Duodenal mucosa (tissue), 2 donors: ENCODE measurements at regions not wholly inside any gene's neighbourhood (a gene's known extent, or its start where the extent isn't known, plus 50 kb on each side); places are given as distances from the start of the nearest gene placed in this dataset.

Experiments used
- H3K27ac ChIP-seq: one replicate; pipeline ENCODE4 v1.7.0; 2013; ENCODE audit warnings: low read depth, low read length
- H3K27me3 ChIP-seq, 2 donors: one replicate each; pipeline ENCODE4 v1.7.0; 2013; ENCODE audit warnings: low read length in 2 of 2, control low read depth in 1 of 2; ENCODE audit not compliant: insufficient read depth in 2 of 2, control insufficient read depth in 1 of 2
- H3K36me3 ChIP-seq, 2 donors: one replicate each; pipeline ENCODE4 v1.7.0; 2013; ENCODE audit warnings: low read length in 2 of 2, control low read depth in 1 of 2; ENCODE audit not compliant: insufficient read depth in 2 of 2, control insufficient read depth in 1 of 2
- H3K4me1 ChIP-seq, 2 donors: one replicate each; pipeline ENCODE4 v1.7.0; 2013; ENCODE audit warnings: low read length in 2 of 2, control low read depth in 1 of 2; ENCODE audit not compliant: insufficient read depth in 2 of 2, control insufficient read depth in 1 of 2
- H3K4me3 ChIP-seq, 2 donors: one replicate each; pipeline ENCODE4 v1.7.0; 2013; ENCODE audit warnings: low read length in 2 of 2, low read depth in 1 of 2
- H3K9ac ChIP-seq, 2 donors: one replicate each; pipeline ENCODE4 v1.7.0; 2013; ENCODE audit warnings: low read length in 2 of 2, low read depth in 1 of 2
- H3K9me3 ChIP-seq, 2 donors: one replicate each; pipeline ENCODE4 v1.7.0; 2013; ENCODE audit warnings: low read length in 2 of 2, control low read depth in 1 of 2; ENCODE audit not compliant: control insufficient read depth in 1 of 2

- H3K27me3 ChIP-seq: no peaks in the 10 kb centered on the region
- H3K9me3 ChIP-seq: no peaks in the 10 kb centered on the region
- peak overlapping the region in 1 of 2 donors; percentile 18 for H3K9ac ChIP-seq
- H3K4me3 ChIP-seq: no peak overlapping the region
- no peak overlapping the region for H3K27ac ChIP-seq
- peaks cover 25 to 50% of the 10 kb centered on the region in 2 donors for H3K4me1 ChIP-seq
- no peaks in the 10 kb centered on the region for H3K36me3 ChIP-seq
Observed at GRCh38 chrX:39018541-39018940, 217.3 kb downstream of the MID1IP1 start.

GRCh38 chrX:39019056-39019455 is 217.8 kb downstream of the MID1IP1 start:
- H3K27me3 ChIP-seq: no peaks in the 10 kb centered on the region
- H3K4me3 ChIP-seq: no peak overlapping the region
- no peak overlapping the region for H3K9ac ChIP-seq
- H3K36me3 ChIP-seq: no peaks in the 10 kb centered on the region
- H3K27ac ChIP-seq: no peak overlapping the region
- no peaks in the 10 kb centered on the region for H3K9me3 ChIP-seq
- H3K4me1 ChIP-seq: peaks cover 24 to 46% of the 10 kb centered on the region in 2 donors

GRCh38 chrX:39020051-39020669 is 218.9 kb downstream of the MID1IP1 start:
- Histone ChIP-seq H3K27ac (no peak overlapping the region), H3K4me1 (peaks cover 16 to 36% of the 10 kb centered on the region in 2 donors), H3K9ac (no peak overlapping the region), H3K27me3 (no peaks in the 10 kb centered on the region), H3K36me3 (no peaks in the 10 kb centered on the region), H3K9me3 (no peaks in the 10 kb centered on the region), H3K4me3 (no peak overlapping the region)

- Histone ChIP-seq H3K4me3 (no peak overlapping the region), H3K27ac (no peak overlapping the region), H3K27me3 (no peaks in the 10 kb centered on the region), H3K9me3 (no peaks in the 10 kb centered on the region), H3K4me1 (peaks cover 4 to 24% of the 10 kb centered on the region in 2 donors), H3K9ac (no peak overlapping the region), H3K36me3 (no peaks in the 10 kb centered on the region)
Observed at GRCh38 chrX:39022106-39022505, 220.8 kb downstream of the MID1IP1 start.

- H3K9ac ChIP-seq: no peak overlapping the region
- H3K27ac ChIP-seq: no peak overlapping the region
Observed at GRCh38 chrX:39029221-39029620, 228.0 kb downstream of the MID1IP1 start.

GRCh38 chrX:39030636-39031035 is 229.4 kb downstream of the MID1IP1 start:
- peaks cover 0 to 6% of the 10 kb centered on the region in 2 donors for H3K9me3 ChIP-seq
- H3K36me3 ChIP-seq: no peaks in the 10 kb centered on the region
- no peak overlapping the region for H3K27ac ChIP-seq
- no peaks in the 10 kb centered on the region for H3K4me1 ChIP-seq
- H3K4me3 ChIP-seq: no peak overlapping the region
- no peak overlapping the region for H3K9ac ChIP-seq
- no peaks in the 10 kb centered on the region for H3K27me3 ChIP-seq

More at GRCh38 chrX:39029221-39029620, 228.0 kb downstream of the MID1IP1 start:
- no peak overlapping the region for H3K4me3 ChIP-seq
- H3K36me3 ChIP-seq: no peaks in the 10 kb centered on the region
- no peaks in the 10 kb centered on the region for H3K4me1 ChIP-seq
- peaks cover 0 to 6% of the 10 kb centered on the region in 2 donors for H3K9me3 ChIP-seq
- H3K27me3 ChIP-seq: no peaks in the 10 kb centered on the region

DNA sequence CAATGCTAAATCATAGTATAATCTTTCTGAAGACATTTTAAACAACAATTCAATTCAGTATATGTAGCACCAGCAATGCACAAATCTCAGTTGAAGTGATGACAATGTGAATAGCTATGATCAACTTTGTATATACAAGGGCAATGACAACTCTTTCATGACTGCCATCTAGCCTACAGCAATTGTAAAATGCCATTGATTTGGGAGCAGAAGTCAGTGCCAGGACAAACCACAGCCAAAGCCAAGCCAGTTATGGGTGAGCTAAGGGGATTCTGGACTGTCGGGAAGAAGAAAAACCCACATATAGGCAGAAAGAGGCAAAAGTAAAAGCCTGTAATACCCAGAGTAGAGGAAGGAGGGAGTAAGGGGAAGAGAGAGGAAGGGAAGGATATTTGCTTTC is 238.6 kb downstream of the MID1IP1 start:
- Histone ChIP-seq H3K27ac (no peak overlapping the region), H3K27me3 (no peaks in the 10 kb centered on the region), H3K9me3 (no peaks in the 10 kb centered on the region), H3K36me3 (no peaks in the 10 kb centered on the region), H3K4me3 (no peak overlapping the region), H3K4me1 (peaks cover 0 to 6% of the 10 kb centered on the region in 2 donors), H3K9ac (no peak overlapping the region)

- no peak overlapping the region for H3K27ac ChIP-seq
- H3K9me3 ChIP-seq: no peaks in the 10 kb centered on the region
- H3K9ac ChIP-seq: no peak overlapping the region
- H3K36me3 ChIP-seq: no peaks in the 10 kb centered on the region
- no peaks in the 10 kb centered on the region for H3K27me3 ChIP-seq
- peaks cover 0 to 6% of the 10 kb centered on the region in 2 donors for H3K4me1 ChIP-seq
- H3K4me3 ChIP-seq: no peak overlapping the region
Observed at GRCh38 chrX:39043838-39044550, 242.7 kb downstream of the MID1IP1 start.

DNA sequence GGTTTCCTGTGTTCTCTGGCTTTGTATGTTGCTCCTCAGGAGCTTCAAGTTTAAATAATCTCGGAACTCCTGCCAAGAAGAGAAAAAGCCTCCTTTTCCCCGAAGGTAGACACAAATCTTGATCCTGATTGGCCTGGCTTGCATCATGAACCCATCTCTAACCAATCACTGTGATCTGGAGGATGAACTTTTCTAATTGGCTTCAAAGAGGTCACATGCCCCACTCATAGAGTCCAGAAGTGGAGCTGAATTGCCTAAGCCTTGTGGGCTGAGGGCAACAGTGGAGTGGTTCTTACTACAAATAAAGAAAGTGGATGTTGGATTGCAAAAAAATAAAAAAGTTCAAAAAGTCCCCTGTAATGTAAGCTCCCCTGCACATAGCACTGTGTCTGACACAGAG is 245.9 kb downstream of the MID1IP1 start:
- Histone ChIP-seq H3K9ac (no peak overlapping the region), H3K27ac (no peak overlapping the region), H3K9me3 (no peaks in the 10 kb centered on the region), H3K27me3 (no peaks in the 10 kb centered on the region), H3K4me1 (peaks cover 0 to 6% of the 10 kb centered on the region in 2 donors), H3K36me3 (no peaks in the 10 kb centered on the region), H3K4me3 (no peak overlapping the region)

DNA sequence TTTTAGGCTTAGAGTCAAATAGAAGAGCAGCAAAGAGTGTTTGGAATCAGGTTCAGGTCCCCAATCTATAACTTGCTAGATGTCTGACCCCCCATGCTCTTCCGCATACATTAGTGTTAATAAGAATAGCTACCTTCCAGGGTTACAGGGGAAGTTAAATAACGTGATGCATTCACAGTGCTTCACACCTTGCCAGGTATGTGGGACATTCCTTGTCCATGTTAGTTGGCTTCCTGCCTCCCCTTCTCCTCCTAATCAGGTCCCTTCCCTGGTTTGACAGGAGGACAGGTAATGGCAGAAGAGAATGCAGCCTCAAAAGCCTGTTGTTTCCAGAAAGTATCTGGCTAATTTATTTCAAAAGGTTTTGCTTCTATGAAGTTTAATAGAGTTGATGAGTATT is 248.7 kb downstream of the MID1IP1 start:
- Histone ChIP-seq H3K9ac (no peak overlapping the region), H3K27me3 (no peaks in the 10 kb centered on the region), H3K9me3 (no peaks in the 10 kb centered on the region), H3K27ac (no peak overlapping the region), H3K36me3 (no peaks in the 10 kb centered on the region), H3K4me3 (no peak overlapping the region), H3K4me1 (no peaks in the 10 kb centered on the region)
